HG02943 (cell line): ENCODE measurements at regions not wholly inside any gene's neighbourhood (a gene's known extent, or its start where the extent isn't known, plus 50 kb on each side); places are given as distances from the start of the nearest gene placed in this dataset.

ENCODE experiments used
- ATAC-seq: cut with Tn5 transposase; IDR thresholded peaks from one replicate; pipeline ENCODE4 v1.9.1; 2021; ENCODE audit warnings: mild to moderate bottlenecking, low read depth, moderate library complexity; ENCODE audit not compliant: unreplicated experiment

GRCh38 chr2:5254791-5255332, 437.3 kb upstream of the SOX11 start:
- ATAC-seq: no peak

- no peak for ATAC-seq
Measured at GRCh38 chr2:5263291-5263690, 428.9 kb upstream of the SOX11 start.

DNA sequence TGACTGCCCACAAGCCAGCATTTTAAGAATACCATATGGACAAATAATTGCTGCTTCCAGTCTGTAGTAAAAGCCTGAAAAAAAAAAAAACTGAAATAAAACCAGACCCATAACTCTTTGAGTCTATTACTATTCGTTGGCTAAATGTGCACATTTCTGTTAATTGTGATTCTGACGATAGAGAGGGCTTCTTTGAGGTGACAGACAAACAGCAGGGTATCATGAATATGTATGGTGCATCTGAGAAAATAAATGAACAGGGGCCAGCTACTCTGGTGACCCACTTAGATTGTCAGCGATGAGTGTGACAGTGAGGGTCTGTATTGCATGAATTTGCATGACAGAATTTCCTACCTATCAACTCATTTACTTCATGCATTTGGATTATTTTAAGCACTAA, 427.8 kb upstream of the SOX11 start:
- ATAC-seq: no peak

DNA sequence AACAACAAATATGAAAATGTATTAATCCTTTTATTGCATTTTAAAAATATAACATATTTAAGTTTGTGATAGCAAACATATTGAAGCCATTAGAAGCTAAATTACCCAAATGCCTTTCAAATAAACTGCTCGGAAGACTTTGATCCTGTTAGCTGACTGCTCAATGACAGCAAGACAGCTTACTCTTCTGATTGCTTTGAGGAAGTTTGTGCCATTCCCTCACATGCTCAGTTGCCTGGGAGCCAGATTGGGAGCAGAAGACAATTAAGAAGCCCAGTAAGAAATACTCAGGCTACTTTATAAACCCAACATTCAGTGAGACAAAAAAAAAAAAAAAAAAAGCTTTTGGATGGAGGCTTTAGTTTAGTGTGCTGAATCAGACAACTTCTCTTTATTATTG, 407.1 kb upstream of the SOX11 start:
- ATAC-seq: no peak

- no peak for ATAC-seq
Measured at GRCh38 chr2:5285872-5286769, 406.1 kb upstream of the SOX11 start.

DNA sequence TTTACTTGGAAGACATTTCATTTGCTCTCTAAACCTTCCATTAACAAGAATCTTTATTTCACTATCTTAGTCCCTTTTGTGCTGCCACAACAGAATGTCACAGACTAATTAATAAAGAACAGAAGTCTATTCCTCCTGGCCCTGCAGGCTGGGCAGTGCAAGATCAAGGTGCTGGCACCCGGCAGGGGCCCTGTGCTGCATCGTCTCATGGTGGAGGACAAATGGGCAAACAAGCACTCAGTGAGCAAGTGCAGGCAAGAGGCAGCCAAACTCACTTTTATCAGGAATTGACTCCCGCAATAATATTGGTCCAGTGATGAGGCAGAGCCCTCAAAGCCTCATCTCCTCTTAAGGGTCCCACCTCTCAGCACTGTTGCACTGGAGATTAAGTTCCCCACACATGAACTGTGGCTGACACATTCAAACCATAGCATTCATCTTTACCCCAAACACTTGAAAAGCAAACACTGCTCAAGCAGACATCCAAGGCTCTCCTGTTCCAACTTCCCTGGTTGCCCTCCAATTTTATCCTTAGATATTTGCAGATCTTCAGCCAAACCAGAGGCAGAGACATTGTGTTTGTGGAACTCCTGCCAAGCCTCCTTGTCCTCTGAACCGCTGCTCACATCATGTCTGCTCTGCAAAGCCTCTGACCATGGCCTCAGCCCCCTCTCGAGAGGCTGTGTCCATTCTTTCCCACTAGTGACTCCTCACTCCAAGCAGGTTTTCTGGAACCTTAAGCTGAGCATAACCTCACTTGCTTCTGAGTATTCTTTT, 404.4 kb upstream of the SOX11 start:
- ATAC-seq: no peak

DNA sequence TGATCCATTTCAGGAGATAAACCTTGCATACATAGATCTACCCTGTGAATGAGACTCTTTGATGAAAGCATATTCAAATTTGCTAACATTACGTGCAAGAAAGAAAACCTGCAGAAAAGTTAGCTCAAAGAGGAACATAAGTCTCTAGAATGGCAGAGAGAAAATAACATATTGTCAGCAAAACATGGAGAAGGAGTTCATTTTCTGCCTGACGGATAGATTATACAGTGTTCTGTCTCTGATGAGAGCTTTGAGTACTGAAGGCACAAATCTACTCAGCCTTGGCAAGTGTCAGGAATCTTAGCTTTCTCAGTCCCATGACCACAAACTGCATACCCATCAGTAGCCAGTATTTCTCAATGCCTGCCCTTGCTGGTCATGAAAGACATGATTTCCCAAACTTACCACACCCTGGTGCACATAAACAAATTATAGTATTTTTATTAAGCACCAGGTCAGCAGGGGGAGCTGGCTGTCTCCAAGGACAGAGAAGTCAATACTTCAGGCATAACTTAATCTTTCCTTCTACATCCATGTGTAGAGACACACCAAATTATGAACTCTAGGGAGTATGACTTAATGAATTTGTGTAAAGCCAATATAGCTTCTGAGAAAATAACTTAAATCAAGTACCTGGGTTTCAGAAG, 401.2 kb upstream of the SOX11 start:
- ATAC-seq: no peak

GRCh38 chr2:5304640-5305039, 387.5 kb upstream of the SOX11 start:
- ATAC-seq: no peak

DNA sequence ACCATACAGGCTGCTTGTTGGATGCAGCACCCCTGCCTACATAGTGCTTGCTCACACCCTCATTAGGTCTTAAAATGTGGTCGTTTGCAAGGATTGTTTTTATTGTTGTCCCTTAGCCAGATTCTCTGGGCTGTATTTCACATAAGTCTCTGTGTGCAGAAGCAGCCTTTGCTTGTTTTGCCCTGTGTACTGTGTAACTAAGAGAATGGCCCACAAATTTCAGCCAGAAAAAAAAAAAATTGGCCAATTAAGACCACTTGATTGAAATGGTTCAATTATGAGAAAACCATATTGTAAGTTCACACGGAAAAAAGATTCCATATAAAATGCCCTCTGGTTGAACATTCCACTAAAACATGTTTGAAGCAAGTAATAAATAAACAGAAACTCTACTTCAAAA, 377.1 kb upstream of the SOX11 start:
- ATAC-seq: no peak

DNA sequence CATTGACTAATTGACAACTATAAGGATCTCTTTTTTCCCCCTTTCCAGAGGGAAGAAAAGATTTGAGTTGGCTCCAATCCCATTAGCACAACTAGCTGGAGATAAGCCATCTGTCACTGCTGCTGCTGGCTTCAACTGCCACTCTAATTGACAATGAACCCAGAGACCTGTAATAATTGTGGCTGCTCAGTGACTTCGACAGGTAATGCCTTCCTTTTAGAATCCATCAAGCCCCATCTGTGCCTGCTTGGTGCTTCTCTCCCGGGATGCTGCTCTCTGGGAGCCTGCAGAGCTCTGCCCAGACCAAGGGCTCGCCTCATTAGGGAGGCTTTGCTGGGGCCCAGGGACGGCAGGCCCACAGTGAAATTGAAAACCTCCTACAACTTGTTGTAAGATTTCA, 376.7 kb upstream of the SOX11 start:
- no peak for ATAC-seq

DNA sequence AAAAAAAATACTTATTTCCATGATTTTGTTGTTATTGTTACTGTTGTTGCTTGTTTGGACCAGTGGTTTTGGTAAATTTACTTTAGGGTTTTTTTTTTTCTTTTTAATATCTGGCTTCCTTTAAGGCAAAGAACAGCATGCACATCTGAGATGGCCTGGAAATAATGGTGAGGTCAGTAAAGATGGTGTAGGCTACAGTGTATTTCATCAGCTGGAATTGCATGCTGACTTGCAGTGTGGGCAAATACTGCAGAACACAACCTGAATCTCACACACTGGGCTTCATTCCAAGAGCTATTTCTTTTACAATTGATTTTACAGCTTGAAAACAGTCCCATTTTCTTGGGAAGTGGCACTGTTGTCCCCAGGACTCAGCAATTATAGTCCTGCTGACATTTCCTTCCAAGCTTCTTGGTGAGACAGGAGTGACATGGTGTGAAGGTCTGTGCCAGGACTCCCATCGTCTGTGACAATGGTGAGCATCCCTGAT, 376.1 kb upstream of the SOX11 start:
- ATAC-seq: no peak

DNA sequence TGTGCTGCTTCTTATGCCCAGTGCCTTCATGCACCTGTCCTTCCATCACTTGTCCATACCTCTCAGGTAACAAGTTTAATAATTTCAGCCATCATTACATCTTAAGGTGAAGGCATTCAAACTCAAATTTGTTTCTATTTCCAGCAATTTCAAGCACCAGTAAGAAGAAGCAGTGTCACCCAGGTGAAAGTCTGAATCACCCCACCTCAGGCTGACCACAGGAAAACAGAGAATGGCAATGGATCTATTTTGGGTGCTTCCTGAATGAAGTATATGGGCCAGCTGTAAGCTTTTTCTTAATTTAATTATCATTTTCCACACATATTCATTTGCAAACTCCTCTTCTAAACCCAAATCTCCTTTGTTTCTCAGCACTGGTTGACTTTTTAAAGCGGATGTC, 372.7 kb upstream of the SOX11 start:
- no peak for ATAC-seq

DNA sequence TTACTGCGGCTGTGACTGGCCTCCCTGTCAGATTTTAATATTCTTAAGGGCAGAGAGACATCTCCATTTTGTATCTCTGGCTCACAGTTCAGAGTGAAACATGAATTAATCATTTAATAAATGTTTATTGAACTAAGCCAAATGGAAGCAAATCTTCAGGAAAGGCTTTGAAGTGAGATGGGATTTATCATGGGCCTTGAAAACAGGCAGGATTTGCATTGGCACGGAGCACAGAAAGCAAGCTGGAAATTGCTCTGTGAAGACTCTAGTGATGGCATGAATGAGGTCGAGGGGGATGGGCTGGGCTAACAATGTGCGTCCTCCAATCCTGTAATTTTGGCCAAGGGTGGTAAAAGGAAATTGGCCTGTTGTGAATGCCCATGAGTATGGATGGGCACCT, 369.8 kb upstream of the SOX11 start:
- no peak for ATAC-seq

- ATAC-seq: no peak
Measured at GRCh38 chr2:5325523-5325922, 366.7 kb upstream of the SOX11 start.

DNA sequence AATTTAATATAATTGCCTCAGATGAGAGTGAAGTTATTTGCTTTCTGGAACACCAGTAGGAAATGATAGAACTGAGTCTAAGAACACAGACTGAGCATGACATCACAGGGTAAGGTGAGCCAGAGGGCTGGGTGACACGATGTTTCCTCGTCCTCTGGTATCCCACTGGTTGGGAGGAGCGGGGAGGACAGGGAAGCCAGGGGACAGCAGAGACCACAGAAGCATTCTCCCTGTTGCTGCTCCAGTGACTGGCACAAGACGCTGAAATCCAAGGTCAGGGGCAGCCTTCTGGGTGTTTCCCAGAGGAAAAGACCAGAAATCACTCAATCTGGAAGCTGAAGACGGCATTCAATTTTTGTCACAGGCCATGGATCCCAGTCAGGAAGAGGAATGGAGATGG, 363.4 kb upstream of the SOX11 start:
- no peak for ATAC-seq

- no peak for ATAC-seq
Measured at GRCh38 chr2:5329763-5330162, 362.4 kb upstream of the SOX11 start.

DNA sequence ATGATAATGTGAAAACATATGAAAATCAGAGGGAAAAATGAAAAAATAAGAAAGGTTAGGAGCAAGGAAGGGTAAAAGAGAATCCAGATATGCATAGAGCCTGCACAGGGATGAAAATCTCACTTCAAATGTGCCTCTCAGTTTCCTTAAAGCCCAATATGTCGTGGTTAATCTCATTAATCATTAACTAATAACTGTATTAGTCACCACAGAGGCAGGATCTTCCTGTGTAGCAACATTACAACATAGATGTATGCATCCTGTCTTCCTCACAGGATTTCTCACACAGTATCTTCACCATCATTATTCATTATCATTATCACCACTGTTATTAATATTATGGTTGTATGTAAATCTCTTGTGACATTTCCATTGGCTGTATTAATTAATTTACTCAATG, 361.2 kb upstream of the SOX11 start:
- ATAC-seq: no peak

GRCh38 chr2:5332925-5333324, 359.3 kb upstream of the SOX11 start:
- ATAC-seq: no peak

DNA sequence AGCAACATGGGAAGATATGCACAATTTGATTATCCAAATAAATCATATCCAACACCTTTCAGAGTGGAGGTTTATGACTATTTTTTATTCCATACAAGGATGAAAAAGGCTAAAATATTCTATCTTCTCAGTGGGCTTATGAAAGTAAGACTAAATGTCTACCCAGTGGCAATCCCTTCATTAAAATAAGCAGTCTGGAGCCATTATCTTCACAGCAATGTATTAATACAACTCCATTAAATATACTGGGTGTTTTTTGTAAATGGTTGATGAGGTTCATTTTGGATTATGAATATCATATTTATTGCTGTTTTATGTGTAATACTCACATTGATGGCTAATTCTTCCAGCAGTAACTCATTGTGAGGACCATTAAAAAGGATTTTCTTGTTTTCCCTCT, 352.7 kb upstream of the SOX11 start:
- ATAC-seq: no peak

GRCh38 chr2:5343785-5344335, 348.3 kb upstream of the SOX11 start:
- ATAC-seq: no peak

DNA sequence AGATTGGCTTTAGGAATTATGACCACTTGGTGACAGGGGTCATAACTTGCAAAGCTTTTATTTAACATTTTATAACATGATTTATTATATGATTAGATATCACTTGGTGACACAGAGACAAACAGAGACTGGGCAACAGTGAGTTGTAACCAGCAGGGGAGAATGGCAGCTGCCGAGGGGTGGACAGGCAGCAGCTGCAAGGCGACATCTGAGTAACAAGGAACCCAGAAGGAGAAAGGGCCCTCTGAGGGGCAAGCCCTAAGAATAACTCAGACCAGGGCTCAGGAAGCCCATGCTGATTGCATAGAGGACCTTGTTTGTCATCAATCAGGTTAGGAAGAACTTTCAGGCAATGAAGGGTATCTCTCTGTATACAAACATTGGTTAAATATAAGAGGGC, 339.9 kb upstream of the SOX11 start:
- no peak for ATAC-seq
